ENCODE measurements at regions not wholly inside any gene's neighbourhood (a gene's known extent, or its start where the extent isn't known, plus 50 kb on each side); places are given as distances from the start of the nearest gene placed in this dataset.

DNA sequence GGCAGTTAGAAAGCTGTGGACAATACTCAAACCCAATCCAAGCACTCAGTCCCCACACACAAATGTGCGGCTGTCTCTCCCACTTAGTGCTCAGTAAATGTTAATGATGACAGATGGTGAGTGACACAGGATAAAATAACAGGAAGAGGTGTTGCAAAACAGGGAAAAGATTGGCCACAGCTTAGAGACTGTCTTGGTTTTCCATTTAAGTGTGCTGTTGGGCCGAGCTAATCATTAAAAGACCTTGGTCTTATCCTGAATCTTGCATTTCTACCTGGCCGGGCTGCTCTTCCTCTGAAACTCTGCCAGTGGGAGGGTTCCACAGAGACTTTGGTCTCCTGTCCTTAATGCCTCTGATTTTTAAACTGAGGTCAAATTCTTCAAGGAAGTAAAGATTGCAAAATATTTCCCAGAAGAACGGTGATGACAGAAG, 113.1 kb upstream of the RNF32 start (continued):
- TF ChIP-seq ZNF687 (CRISPR knock-in tag; IDR thresholded peaks at IDR 0.05) (no peak), THAP11 (CRISPR knock-in tag; IDR thresholded peaks at IDR 0.05) (no peak), SKI (IDR thresholded peaks at IDR 0.05; ENCODE audit: partially characterized antibody) (no peak), MAZ (IDR thresholded peaks at IDR 0.05; ENCODE audit: borderline replicate concordance, low read depth, low read length) (no peak), MAZ (CRISPR knock-in tag; IDR thresholded peaks at IDR 0.05; ENCODE audit: low read depth) (no peak), HDAC1 (CRISPR knock-in tag; IDR thresholded peaks at IDR 0.05) (no peak), ZNF713 (CRISPR knock-in tag; IDR thresholded peaks at IDR 0.05) (no peak), ZBTB20 (CRISPR knock-in tag; IDR thresholded peaks at IDR 0.05; ENCODE audit: borderline replicate concordance, low read depth) (no peak), RFXANK (CRISPR knock-in tag; IDR thresholded peaks at IDR 0.05) (no peak), FOXC1 (CRISPR knock-in tag; IDR thresholded peaks at IDR 0.05; ENCODE audit: borderline replicate concordance) (no peak), TERF1 (CRISPR knock-in tag; IDR thresholded peaks at IDR 0.05) (no peak), TFAP4 (IDR thresholded peaks at IDR 0.05; ENCODE audit: borderline replicate concordance, low read depth) (no peak), AGO2 (optimal IDR thresholded peaks at IDR 0.05; ENCODE audit: low read depth, low read length) (no peak), GTF2F1 (IDR thresholded peaks at IDR 0.05; ENCODE audit: low read length) (no peak), ZNF710 (CRISPR knock-in tag; IDR thresholded peaks at IDR 0.05; ENCODE audit: borderline replicate concordance) (no peak), ZNF468 (CRISPR knock-in tag; IDR thresholded peaks at IDR 0.05) (no peak)
- TF ChIP-seq, protein P1, sequence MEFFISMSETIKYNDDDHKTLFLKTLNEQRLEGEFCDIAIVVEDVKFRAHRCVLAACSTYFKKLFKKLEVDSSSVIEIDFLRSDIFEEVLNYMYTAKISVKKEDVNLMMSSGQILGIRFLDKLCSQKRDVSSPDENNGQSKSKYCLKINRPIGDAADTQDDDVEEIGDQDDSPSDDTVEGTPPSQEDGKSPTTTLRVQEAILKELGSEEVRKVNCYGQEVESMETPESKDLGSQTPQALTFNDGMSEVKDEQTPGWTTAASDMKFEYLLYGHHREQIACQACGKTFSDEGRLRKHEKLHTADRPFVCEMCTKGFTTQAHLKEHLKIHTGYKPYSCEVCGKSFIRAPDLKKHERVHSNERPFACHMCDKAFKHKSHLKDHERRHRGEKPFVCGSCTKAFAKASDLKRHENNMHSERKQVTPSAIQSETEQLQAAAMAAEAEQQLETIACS (CRISPR knock-in tag; IDR thresholded peaks at IDR 0.05): no peak

Data from HepG2 (cell line).